Endothelial cell of umbilical vein (primary cell): ENCODE measurements at regions not wholly inside any gene's neighbourhood (a gene's known extent, or its start where the extent isn't known, plus 50 kb on each side); places are given as distances from the start of the nearest gene placed in this dataset.

Experiments used
- BruUV-seq: library from RNA; stranded (reverse); fragments of 400-500 nt; replicated peaks from 2 replicates; lab custom pipeline; 2021; lab: Mats Ljungman, UMichigan
- CTCF ChIA-PET: fragments of 300-600, 350-600 bp; sonication (Branson Sonifier 250); formaldehyde crosslinking; loops from one replicate; lab custom pipeline; 2021; ENCODE audit warnings: antibody characterized with exemption, inconsistent platforms; lab: Charles Lee
- POLR2A ChIA-PET: fragments of 300-600, 350-600 bp; sonication (Branson Sonifier 250); formaldehyde crosslinking; loops from one replicate; lab custom pipeline; 2021; ENCODE audit warnings: antibody characterized with exemption, inconsistent platforms; lab: Charles Lee
- DNase-seq: peaks from one replicate; pipeline ENCODE4 v3.0.0-alpha.2; 2011; ENCODE audit warnings: low read depth, low spot score
- FAIRE-seq: peaks from 2 replicates; lab custom pipeline; 2011; peaks lifted over from hg19 to GRCh38; lab: Jason Lieb, UNC
- H2AFZ ChIP-seq: 2 replicates; pipeline ENCODE4 v1.6.0; 2012; ENCODE audit warnings: low read depth, low read length, control low read depth, inconsistent platforms
- H3K27ac ChIP-seq: 2 replicates; pipeline ENCODE4 v1.5.1; 2011; ENCODE audit warnings: low read depth, mild to moderate bottlenecking, control low read depth, low read length, moderate library complexity; ENCODE audit not compliant: insufficient read depth
- H3K27me3 ChIP-seq, 2 experiments: 2 replicates each; pipeline versions ENCODE4 v1.6.0 to v1.6.1; 2011; ENCODE audit warnings: low read length in 2 of 2, mixed read lengths in 1 of 2; ENCODE audit not compliant: control insufficient read depth in 2 of 2, insufficient read depth in 2 of 2
- H3K36me3 ChIP-seq, 2 experiments: 2 replicates in 1 of 2; 3 replicates in 1 of 2; pipeline ENCODE4 v1.5.1; 2011; ENCODE audit warnings: low read length in 2 of 2, mild to moderate bottlenecking in 1 of 2, moderate library complexity in 1 of 2; ENCODE audit not compliant: control insufficient read depth in 2 of 2, insufficient read depth in 2 of 2; ENCODE audit errors: extremely low read depth in 1 of 2
- H3K4me1 ChIP-seq: 3 replicates; pipeline ENCODE4 v1.5.1; 2011; ENCODE audit warnings: mild to moderate bottlenecking, low read length; ENCODE audit not compliant: control insufficient read depth, insufficient read depth; ENCODE audit errors: extremely low read depth
- H3K4me2 ChIP-seq: 2 replicates; pipeline ENCODE4 v1.6.1; 2011; ENCODE audit warnings: low read length, control low read depth, mixed read lengths; ENCODE audit not compliant: insufficient read depth
- H3K4me3 ChIP-seq, 3 experiments: fragments of 200-600 bp in 1 of 3; sonication (generic), shearing (Covaris generic) in 1 of 3; replicated peaks in 1 of 3; 2 replicates each; pipeline ENCODE4 v1.5.1; 2011 to 2016; ENCODE audit warnings: control low read depth in 3 of 3, low read length in 3 of 3, mild to moderate bottlenecking in 2 of 3, inconsistent platforms in 1 of 3, low read depth in 1 of 3, moderate library complexity in 1 of 3; ENCODE audit not compliant: insufficient read depth in 1 of 3
- H3K79me2 ChIP-seq: 2 replicates; pipeline ENCODE4 v1.6.0; 2012; ENCODE audit warnings: low read length, inconsistent platforms; ENCODE audit not compliant: control insufficient read depth, insufficient read depth
- H3K9ac ChIP-seq: replicated peaks from 2 replicates; pipeline ENCODE3; 2011; ENCODE audit warnings: low read length, control low read depth; ENCODE audit not compliant: insufficient read depth; ENCODE audit errors: extremely low read depth
- H3K9me1 ChIP-seq: replicated peaks from 3 replicates; pipeline ENCODE4 v1.6.0; 2011; ENCODE audit warnings: mild to moderate bottlenecking, low read length; ENCODE audit not compliant: control insufficient read depth, insufficient read depth; ENCODE audit errors: extremely low read depth
- H3K9me3 ChIP-seq: replicated peaks from 2 replicates; pipeline ENCODE4 v1.5.1; 2012; ENCODE audit warnings: low read length, inconsistent platforms; ENCODE audit not compliant: control insufficient read depth, insufficient read depth
- H4K20me1 ChIP-seq: replicated peaks from 2 replicates; pipeline ENCODE3; 2011; ENCODE audit warnings: mild to moderate bottlenecking, low read length; ENCODE audit not compliant: control insufficient read depth, insufficient read depth; ENCODE audit errors: extremely low read depth
- CTCF ChIP-seq, 2 donors: IDR thresholded peaks; 1 replicate in 1 of 2; 2 replicates in 1 of 2; pipeline ENCODE4 v1.5.1; 2011; ENCODE audit warnings: low read length in 2 of 2, mild to moderate bottlenecking in 2 of 2, moderate library complexity in 2 of 2, control low read depth in 1 of 2, inconsistent platforms in 1 of 2, low read depth in 1 of 2; ENCODE audit not compliant: insufficient read depth in 1 of 2; ENCODE audit errors: extremely low read depth in 1 of 2
- EZH2 ChIP-seq: IDR thresholded peaks from 2 replicates; pipeline ENCODE4 v1.6.1; 2012; ENCODE audit warnings: borderline replicate concordance, low read depth, mild to moderate bottlenecking, moderate library complexity, low read length, inconsistent platforms; ENCODE audit not compliant: severe bottlenecking
- FOS ChIP-seq: IDR thresholded peaks from 2 replicates; pipeline ENCODE4 v1.6.1; 2011; ENCODE audit warnings: mild to moderate bottlenecking, low read length, moderate library complexity, borderline replicate concordance; ENCODE audit not compliant: insufficient read depth
- GATA2 ChIP-seq: IDR thresholded peaks from 2 replicates; pipeline ENCODE4 v1.7.0; 2011; ENCODE audit warnings: low read depth, mild to moderate bottlenecking, moderate library complexity, mixed read lengths, low read length; ENCODE audit not compliant: insufficient read length, insufficient read depth
- JUN ChIP-seq: IDR thresholded peaks from 2 replicates; pipeline ENCODE4 v1.6.1; 2011; ENCODE audit warnings: borderline replicate concordance, low read depth; ENCODE audit not compliant: insufficient read length, insufficient read depth
- MAX ChIP-seq: IDR thresholded peaks from 2 replicates; pipeline ENCODE4 v1.6.1; 2011; ENCODE audit not compliant: insufficient read depth, insufficient read length
- MYC ChIP-seq: IDR thresholded peaks from one replicate; pipeline ENCODE4 v1.6.1; 2011; ENCODE audit warnings: mild to moderate bottlenecking, low read depth, low read length
- POLR2A ChIP-seq: IDR thresholded peaks from 2 replicates; pipeline ENCODE4 v1.6.1; 2012; ENCODE audit warnings: low read depth, mild to moderate bottlenecking, control low read depth, low read length
- POLR2AphosphoS5 ChIP-seq: IDR thresholded peaks from 2 replicates; pipeline ENCODE4 v1.6.1; 2012; ENCODE audit warnings: low read depth, mild to moderate bottlenecking, control low read depth, low read length, moderate library complexity; ENCODE audit not compliant: insufficient read depth
- dilution Hi-C: fragments of 300-500 bp; cut with MboI; formaldehyde crosslinking; loops from one replicate; pipeline ENCODE4 v1.15.0; 2019; ENCODE audit warnings: low sequenced_read_pairs; ENCODE audit not compliant: extremely low pct_ligation_motif_present
- intact Hi-C: fragments of 100-400 bp; cut with micrococcal nuclease; formaldehyde crosslinking; loops from one replicate; pipeline ENCODE4 v1.10.0; 2022

GRCh38 chr11:15772981-15773380, 583.4 kb downstream of the SOX6 start:
- H3K9me1 ChIP-seq, result no peaks in the 10 kb centered on the region
- TF ChIP-seq GATA2 (no peak), JUN (no peak), FOS (no peak), POLR2A (no peak), MYC (no peak), MAX (no peak)
- ChIA-PET POLR2A (no interaction called here), CTCF (interaction anchor here (1.0 to 2.1 kb wide), 2 partner anchors 672 to 841 kb away, joined by 3 to 9 read pairs; no protein-coding TSS in a partner anchor)
- no peak overlapping the region for H3K4me2 ChIP-seq
- no peaks in the 10 kb centered on the region for H3K4me1 ChIP-seq
- no peak overlapping the region for H3K27ac ChIP-seq
- no peaks in the 10 kb centered on the region for H4K20me1 ChIP-seq
- no peak overlapping the region for H3K9ac ChIP-seq
- dilution Hi-C loops (no loop called here), intact Hi-C loops (no loop called here)
- H3K36me3 ChIP-seq, result no peaks in the 10 kb centered on the region
- H3K9me3 ChIP-seq, result no peaks in the 10 kb centered on the region
- FAIRE-seq, result no peak
- no peaks in the 10 kb centered on the region for H3K79me2 ChIP-seq
- no peak overlapping the region for H2AFZ ChIP-seq
- H3K4me3 ChIP-seq, result no peak overlapping the region
- no TSS peak for BruUV-seq
- DNase-seq, result no peak
- H3K27me3 ChIP-seq, result no peaks in the 10 kb centered on the region

GRCh38 chr11:15773476-15774387, 582.6 kb downstream of the SOX6 start:
- H2AFZ ChIP-seq, result no peak overlapping the region
- dilution Hi-C loops, result no loop called here
- no peak overlapping the region for H3K4me3 ChIP-seq
- no TSS peak for BruUV-seq
- no peaks in the 10 kb centered on the region for H3K9me1 ChIP-seq
- FAIRE-seq, result no peak
- CTCF ChIA-PET, result interaction anchor here (1.0 to 2.1 kb wide), 2 partner anchors 673 to 840 kb away, joined by 3 to 9 read pairs; no protein-coding TSS in a partner anchor
- intact Hi-C loops, result no loop called here
- no peak overlapping the region for H3K4me2 ChIP-seq
- no peaks in the 10 kb centered on the region for H3K27me3 ChIP-seq
- DNase-seq, result no peak
- no peaks in the 10 kb centered on the region for H4K20me1 ChIP-seq
- no peaks in the 10 kb centered on the region for H3K9me3 ChIP-seq
- no peaks in the 10 kb centered on the region for H3K4me1 ChIP-seq
- no peaks in the 10 kb centered on the region for H3K36me3 ChIP-seq
- H3K79me2 ChIP-seq, result no peaks in the 10 kb centered on the region
- H3K27ac ChIP-seq, result no peak overlapping the region
- H3K9ac ChIP-seq, result no peak overlapping the region
- TF ChIP-seq JUN (no peak), EZH2 (no peak), FOS (no peak), MYC (no peak), MAX (no peak), GATA2 (no peak), CTCF (IDR thresholded peaks at IDR 0.05; ENCODE audit: extremely low read depth in 1 of 2, insufficient read depth in 1 of 2, low read depth in 1 of 2, low read length in 2 of 2) (no peak), POLR2AphosphoS5 (no peak), POLR2A (no peak)
- POLR2A ChIA-PET, result no interaction called here
